SIG-M5 (cell line): ENCODE measurements at regions not wholly inside any gene's neighbourhood (a gene's known extent, or its start where the extent isn't known, plus 50 kb on each side); places are given as distances from the start of the nearest gene placed in this dataset.
"Not testable (repeated sequence)": the region's sequence is repeated elsewhere in the genome, so short reads cannot be mapped to it uniquely, and the experiment has no call there.

Experiments
- DNase-seq: peaks from one replicate; lab custom pipeline; 2025; lab: John Stamatoyannopoulos, UW

GRCh38 chr2:144621266-144621665, 101.3 kb upstream of the ZEB2 start:
- DNase-seq, result no peak

DNA sequence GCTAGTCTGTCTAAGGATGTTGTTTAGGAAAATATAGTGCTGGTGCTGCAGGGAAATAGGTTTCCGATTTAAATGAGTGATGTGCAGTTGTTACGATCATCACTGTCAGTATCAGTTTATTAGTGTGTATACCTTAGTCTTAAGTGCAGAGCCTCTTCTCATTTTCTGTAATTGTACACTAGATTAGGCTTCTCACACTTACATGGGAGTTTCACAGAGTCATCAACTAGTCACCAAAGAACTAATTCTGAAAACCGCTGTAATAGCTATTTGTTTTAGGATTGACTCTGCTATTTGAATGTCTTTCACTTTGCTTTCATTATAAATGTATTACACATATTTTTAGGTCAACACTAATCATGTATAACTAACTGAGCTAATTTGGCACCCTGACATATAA, 99.8 kb upstream of the ZEB2 start:
- no peak for DNase-seq

DNA sequence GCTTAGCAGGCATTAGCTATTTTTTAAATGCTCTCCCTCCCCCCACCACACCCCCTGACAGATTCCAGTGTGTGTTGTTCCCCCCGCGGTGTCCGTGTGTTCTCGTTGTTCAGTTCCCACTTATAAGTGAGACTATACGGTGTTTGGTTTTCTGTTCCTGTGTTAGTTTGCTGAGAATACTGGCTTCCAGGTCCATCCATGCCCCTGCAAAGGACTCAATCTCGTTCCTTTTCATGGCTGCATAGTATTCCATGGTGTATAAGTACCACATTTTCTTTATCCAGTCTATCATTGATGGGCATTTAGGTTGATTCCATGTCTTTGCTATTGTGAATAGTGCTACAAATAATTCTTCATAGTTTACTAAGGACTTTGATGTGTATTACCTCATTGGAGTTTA, 97.3 kb upstream of the ZEB2 start:
- DNase-seq, result not testable (repeated sequence)

- no peak for DNase-seq
These were observed 96.1 kb upstream of the ZEB2 start for GRCh38 chr2:144615866-144616565.

GRCh38 chr2:144607891-144608521, 88.1 kb upstream of the ZEB2 start:
- no peak for DNase-seq

DNA sequence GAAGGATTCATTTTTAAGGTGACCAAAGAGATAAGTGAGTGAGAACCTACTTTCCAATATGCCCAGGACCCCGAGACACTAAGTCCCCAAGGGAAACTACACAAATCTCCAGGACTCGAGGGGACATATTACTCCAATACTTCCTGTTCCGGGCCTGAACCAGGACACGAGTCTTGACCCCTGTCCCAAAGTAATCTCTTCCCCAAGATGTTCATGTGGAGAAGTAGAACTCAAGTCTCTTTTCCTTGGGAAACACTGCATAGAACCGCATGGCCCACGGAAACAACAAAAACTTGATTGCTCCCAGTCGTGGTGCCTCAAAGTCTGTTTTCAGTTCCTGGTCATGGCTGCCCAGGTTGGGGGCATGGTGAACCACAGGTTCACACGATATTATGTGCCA, 87.2 kb upstream of the ZEB2 start:
- no peak for DNase-seq

DNA sequence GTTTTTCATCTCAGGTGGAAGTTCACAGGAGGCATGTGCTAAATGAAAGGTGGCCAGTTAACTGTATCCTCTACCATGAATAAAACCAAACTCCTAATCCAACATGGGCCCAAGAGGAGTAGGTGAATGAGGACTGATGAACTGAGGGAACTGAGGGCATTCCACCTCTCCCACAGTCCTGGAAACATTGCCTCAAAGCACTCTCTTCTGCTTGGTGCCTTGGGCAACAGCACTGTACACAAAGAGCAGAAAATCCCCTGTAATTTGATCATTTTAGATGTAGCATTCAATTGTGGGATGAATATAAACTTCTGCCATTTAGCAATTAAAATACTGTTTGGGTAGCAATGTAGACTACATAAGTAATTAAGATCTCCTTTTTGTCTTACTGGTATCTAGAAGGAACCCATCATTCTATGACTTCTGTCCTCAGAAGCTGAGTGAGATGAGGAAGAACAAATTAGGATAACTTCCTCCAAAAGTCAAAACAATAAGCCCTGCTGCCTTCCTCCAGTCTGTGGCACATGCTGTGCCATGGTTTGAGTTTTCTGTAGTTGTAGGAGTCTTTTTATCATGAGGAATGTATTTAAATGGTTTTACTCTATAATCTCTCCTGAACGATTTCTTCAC, 86.7 kb upstream of the ZEB2 start:
- DNase-seq, result no peak

DNA sequence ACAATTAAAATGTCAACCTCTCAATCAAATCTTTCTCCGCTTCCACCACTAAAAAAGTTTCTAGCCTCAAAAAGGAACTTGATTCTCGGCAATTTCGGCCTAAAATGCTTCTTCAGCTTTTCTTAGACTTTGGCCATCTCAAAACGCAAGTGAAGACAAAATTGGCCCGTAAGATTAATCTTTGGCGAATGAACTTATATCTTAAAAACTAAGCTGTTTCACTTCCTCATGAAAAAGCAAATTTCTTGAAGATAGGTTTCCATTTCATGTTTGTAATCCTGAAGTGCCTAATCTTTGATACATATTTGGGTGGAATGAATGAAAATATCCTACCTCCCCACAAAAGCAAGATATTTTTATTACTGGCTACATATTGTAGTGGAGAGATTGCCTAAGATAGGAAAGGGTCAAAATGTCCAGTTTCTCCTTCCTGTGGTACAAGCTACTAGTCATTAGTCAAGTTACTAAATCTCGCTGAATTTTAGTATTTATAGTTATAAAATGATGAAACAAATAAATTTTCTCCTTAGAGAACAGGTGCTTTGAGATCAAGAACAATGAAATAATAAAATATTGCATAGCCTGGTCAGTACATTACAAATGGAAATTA, 85.4 kb upstream of the ZEB2 start:
- no peak for DNase-seq

GRCh38 chr2:144603334-144603733, 83.4 kb upstream of the ZEB2 start:
- no peak for DNase-seq

- no peak for DNase-seq
These were observed 79.0 kb upstream of the ZEB2 start for GRCh38 chr2:144598906-144599305.

GRCh38 chr2:144597894-144598593, 78.1 kb upstream of the ZEB2 start:
- DNase-seq, result no peak

GRCh38 chr2:144597388-144597787, 77.5 kb upstream of the ZEB2 start:
- DNase-seq, result no peak

GRCh38 chr2:144596073-144596871, 76.4 kb upstream of the ZEB2 start:
- no peak for DNase-seq

DNA sequence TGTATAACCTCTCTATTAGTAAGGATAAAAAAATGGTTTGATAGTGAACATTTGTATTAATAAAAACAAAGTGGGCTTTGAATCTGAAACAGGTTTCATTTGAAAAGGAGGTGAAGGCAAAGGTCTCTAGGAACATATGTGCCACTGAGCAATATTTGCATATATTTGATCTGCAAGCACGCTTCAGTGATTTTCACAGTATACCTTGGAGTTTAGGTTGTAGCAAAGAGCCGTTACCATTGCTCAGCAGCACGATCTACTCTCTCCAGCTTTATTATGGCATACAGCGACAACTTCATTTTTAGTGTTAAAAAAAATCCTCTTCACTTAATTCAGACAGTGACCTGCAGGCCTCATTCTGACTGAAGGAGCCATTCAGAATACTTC, 75.8 kb upstream of the ZEB2 start:
- DNase-seq, result no peak

- no peak for DNase-seq
These were observed 75.4 kb upstream of the ZEB2 start for GRCh38 chr2:144595279-144595678.

GRCh38 chr2:144593803-144594202, 73.9 kb upstream of the ZEB2 start:
- no peak for DNase-seq

DNA sequence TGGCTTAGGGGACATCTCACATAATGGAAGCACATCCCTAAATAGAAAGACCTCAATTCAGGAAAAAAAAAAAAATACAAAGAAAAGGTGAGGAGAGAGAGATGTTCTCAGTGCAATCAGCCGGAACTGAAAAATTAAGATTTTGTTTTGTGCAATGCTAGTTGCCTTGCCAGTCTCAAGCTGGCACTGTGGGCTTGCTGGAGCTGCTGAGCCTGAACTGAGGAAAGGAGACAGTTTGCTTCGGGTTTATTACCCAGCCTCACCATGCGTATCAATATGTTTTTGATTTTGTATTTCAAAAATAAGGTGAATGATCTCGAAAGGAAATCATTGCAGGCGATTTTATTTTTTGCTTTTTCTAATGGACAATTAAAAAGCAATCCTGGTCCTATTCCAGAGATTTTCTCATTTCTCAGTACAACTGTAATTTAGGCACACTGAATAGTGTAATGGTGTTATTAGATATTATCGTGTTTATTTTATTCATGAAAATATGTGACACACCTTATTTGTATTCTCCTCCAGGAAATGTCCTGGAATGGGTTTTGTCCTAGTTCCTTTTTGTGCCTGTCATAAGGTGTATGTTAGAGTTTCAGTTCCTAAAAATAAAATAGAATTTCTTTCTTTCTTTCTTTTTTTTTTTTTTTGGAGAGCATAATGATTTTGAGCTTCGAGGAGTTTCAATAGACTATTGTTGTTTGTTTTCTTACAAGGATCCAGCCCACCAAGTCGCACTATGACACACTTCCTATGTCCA, 72.8 kb upstream of the ZEB2 start:
- DNase-seq, result no peak

DNA sequence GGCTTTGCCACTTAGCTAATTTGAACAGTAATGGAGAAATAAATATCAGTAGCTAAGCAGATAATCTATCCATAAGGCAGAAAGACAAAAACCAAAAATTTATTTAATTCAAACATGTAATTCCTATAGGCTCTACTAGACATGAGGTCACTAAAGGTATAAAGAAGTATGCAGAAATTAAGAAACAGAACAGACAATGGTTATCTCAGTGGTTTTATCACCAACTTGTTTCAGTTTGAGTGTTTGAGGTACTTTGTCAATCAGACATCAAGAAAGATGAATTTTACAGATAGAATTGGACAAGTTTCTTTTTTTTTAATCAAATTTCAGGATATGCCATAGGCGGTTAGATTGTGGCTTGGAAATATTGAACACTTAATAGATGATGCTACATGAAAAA, 67.4 kb upstream of the ZEB2 start:
- DNase-seq, result no peak

- DNase-seq, result no peak
These were observed 66.6 kb upstream of the ZEB2 start for GRCh38 chr2:144586476-144586875.

DNA sequence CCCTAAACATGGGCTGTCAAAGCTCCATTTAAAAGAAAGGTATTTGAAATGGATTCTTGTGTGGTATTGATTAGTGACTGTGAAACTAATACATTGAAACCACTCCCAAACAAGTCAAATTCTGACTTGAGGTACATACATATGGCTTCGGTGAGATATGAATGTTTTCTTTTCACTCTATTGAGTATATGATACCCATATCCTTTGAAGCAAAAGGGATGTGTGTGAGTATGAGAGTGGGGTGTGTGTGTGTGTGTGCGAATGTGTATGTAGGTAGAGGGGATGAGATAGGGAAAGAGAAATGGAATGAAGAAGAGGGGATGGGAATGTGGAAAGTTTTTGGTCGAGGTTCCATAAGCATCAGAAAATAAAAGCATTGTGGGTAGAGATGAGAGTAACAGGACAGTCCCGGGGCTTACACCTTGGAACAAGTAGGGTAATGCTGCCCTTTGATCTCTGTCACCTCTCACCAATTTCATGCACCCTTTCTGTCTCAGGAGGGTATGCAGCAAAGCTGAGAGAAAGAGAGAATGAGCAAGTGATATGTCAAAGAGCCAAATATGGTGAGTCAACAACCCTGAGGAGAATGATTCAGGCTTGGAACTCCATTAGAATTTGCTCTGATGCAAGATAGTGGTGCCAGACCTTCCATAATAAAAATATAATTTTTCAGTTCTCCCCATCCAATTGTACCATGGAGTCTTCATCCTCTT, 64.0 kb upstream of the ZEB2 start:
- DNase-seq, result no peak
